DMS153 (cell line): ENCODE measurements at regions not wholly inside any gene's neighbourhood (a gene's known extent, or its start where the extent isn't known, plus 50 kb on each side); places are given as distances from the start of the nearest gene placed in this dataset.
"Not testable (repeated sequence)": the region's sequence is repeated elsewhere in the genome, so short reads cannot be mapped to it uniquely, and the experiment has no call there.

Source experiments
- DNase-seq: peaks from one replicate; lab custom pipeline; 2025; lab: John Stamatoyannopoulos, UW

DNA sequence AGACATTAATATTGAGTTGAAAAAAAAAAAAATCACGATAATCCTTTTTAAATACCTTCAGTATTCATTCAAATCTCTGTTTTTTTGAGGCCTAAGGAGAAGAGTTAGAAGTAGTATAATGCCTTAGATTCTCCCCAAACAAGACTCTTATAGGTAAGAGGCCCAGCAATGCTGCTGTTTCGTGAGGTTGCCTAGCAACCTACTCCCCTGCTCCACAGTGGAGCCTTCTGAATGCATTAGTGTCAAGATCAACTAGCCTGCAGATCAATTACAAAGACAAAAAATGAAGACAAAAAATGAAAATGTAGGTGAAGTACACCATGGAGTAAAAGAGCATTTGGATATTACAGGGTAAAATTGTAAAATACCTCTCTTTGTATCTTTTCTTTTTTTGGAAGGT, 229.8 kb upstream of the LUZP2 start:
- no peak for DNase-seq

- no peak for DNase-seq
These were observed 225.1 kb upstream of the LUZP2 start for GRCh38 chr11:24271798-24272197.

- DNase-seq: not testable (repeated sequence)
These were observed 222.6 kb upstream of the LUZP2 start for GRCh38 chr11:24274214-24274781.

DNA sequence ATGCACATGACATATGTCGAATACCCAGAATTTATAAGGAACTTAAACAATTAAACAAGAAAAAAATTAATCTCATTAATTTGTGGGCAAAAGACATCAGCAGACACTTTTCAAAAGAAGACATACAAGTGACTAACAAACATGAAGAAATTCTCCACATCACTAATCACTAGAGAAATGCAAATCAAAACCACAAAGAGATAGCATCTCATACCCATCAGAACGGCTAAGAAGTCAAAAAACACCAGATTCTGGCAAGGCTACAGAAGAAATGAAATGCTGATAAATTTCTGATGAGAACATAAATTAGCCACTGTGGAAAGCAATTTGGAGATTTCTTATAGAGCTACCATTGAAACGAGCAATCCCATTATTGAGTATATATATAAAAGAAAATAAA, 210.6 kb upstream of the LUZP2 start:
- DNase-seq: no peak

DNA sequence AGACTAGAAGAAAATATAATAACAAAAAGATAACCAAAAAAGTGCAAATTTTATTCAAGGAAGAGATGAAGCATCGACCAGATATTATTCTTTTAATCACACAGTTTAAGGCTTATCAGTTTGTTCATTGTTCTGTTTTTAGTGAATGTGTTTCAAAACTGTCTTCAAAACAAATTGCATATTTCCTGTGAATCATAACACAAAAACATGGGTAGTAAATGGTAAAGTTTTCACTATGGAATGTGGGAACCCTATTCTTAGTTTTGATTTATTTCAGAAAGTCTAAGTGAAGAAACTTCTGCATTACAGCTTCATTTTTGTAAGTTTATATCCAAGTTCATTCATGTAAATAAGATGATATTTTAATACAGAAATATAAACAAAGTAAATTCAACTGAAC, 207.6 kb upstream of the LUZP2 start:
- DNase-seq: no peak

DNA sequence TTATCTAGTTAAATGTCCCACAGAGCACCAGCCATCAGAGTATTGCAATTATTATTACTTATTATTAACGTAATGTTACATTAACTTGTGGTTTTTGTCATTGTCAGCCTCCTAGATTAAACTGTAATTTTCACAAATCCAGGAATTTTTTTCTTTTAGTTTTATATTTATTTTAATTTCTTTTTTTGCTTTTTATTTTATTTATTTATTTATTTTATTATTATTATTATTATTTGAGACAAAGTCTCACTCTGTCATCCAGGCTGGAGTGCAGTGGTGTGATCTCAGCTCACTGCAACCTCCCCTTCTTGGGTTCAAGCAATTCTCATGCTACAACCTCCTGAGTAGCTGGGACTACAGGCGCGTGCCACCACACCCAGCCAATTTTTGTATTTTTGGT, 202.9 kb upstream of the LUZP2 start:
- no peak for DNase-seq

DNA sequence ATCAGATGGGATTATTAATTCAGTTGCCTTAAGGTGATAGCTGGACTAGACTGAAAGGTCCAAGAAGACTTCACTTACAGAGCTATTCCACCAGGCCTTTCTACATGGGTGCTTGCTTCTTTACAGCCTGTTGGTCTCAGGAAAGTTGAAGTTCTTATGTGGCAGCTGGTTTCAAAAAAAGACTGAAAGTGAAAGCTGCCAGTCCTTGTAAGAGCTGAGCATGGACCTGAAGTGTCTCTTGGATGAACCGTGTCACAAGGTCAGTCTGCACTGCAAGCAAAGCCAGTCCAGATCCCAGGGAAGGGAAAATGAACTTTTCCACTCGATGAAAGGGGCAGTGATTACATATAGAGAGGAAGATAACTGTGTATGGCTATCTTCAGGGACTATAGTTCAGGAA, 201.5 kb upstream of the LUZP2 start:
- no peak for DNase-seq

GRCh38 chr11:24297461-24297860, 199.4 kb upstream of the LUZP2 start:
- no peak for DNase-seq

DNA sequence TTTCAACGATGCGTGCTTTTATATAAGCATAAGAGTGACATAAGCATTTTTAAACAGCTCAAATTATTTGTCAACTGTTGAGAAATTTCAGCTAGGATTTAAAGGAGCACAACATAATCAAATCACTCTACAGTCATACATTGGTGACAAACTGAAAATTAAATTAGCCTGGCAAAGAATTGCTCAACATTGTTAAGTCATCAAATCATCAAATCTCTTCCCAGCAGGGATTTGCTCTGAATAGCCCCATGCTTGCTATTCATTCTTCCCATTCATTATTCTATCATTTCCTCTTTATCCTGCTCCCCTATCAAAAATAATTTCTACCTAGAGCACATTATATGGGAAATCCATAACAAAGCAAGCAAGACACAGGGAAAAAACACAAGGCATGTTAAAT, 198.7 kb upstream of the LUZP2 start:
- DNase-seq: no peak

DNA sequence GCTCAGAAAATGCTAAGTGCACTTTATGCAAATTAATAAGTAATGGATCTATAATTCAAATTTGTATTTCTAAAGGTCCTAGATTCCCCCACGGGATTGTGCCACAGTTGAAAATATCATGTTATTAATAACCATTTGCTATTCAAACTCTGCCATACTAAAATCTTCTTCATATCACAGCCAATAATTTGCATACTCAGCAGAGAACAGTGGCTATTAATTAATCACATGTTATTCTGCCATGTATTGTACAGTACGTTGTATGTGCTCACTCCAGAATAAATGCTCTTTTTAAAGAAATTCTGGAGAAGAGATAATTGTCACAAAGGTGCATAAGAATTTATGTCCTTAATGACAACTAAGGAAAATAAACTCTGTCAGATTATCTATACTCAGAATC, 184.9 kb upstream of the LUZP2 start:
- no peak for DNase-seq

- DNase-seq: no peak
These were observed 184.2 kb upstream of the LUZP2 start for GRCh38 chr11:24312464-24313238.

- DNase-seq: no peak
These were observed 175.6 kb upstream of the LUZP2 start for GRCh38 chr11:24321229-24321628.

GRCh38 chr11:24324211-24324610, 172.6 kb upstream of the LUZP2 start:
- DNase-seq: no peak

DNA sequence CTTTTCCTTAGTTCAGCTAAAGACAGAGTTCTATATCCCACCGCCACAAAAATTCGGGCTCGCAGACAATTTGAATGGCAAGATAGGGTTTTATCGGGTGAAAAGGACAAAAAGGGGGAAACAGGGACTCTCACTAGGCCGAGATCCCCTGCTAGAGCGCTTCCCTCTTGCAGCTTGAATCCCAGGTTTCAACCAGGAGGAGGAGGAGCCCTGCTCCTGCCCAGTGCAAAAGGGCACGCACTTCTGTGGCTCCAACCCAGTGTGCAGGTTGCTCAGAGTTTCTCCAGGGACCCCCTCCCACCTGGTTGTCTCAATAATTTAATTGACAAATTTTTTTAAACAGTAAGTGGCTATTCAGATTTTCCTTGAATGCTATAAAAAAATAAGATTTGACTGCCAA, 152.6 kb upstream of the LUZP2 start:
- DNase-seq: no peak

- DNase-seq: no peak
These were observed 147.9 kb upstream of the LUZP2 start for GRCh38 chr11:24348908-24349307.

- DNase-seq: no peak
These were observed 145.7 kb upstream of the LUZP2 start for GRCh38 chr11:24351179-24351578.

DNA sequence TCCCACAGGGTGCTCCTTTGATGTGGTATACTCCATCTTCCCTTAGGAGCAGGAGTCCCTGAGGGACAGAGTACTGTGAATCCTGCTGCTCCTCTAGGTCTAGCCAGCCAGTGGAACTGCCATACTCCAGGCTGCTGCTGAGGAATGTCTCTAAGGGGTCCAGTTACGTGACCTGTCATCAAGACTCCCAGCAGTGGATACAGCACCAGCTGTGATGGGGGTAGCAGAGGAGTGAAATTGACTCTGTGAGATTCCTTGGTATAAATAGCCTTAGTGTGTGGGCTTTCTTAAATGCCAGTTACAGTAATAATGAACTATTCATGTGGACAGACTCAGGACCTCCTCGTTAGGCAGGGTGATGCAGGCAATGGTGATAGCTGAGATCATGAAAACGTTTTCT, 140.4 kb upstream of the LUZP2 start:
- DNase-seq: no peak

DNA sequence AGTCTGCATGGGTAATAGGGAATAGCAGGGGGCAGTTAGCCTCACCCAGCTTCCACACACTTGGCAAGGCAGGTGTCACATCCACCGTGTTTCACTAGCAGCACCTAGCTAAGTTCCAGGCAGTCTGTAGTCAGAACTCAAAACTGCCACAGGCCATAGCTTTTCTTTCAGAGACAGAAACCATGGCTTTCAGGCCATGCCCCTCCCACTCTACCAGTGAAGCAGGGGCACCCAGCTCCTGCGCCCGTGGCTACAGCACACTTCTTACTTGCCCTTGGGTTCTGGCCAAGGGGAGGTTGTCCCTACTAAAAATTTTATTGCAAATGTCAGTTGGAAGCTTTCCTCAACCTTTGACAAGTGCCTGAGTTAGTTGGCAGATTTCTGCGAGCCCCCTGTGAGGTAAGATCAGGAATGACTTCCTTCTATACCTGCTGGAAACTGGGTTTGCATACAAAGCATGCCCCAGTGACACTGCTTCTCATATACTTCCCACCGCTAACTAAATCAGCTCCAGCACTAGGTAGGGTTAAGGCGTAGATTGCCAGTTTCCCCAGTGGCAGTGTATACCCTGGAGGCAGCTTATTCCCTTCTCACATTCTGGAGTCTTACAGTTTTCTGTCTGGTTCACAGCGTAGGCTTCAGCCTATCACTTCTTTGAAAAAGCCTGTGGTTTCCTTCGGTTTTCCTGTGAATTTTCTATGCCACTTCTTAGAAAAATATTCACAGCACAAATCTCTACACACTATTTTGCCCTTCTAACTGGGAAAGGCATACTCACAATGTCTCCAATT, 139.0 kb upstream of the LUZP2 start:
- DNase-seq: no peak

GRCh38 chr11:24372491-24372890, 124.4 kb upstream of the LUZP2 start:
- no peak for DNase-seq

DNA sequence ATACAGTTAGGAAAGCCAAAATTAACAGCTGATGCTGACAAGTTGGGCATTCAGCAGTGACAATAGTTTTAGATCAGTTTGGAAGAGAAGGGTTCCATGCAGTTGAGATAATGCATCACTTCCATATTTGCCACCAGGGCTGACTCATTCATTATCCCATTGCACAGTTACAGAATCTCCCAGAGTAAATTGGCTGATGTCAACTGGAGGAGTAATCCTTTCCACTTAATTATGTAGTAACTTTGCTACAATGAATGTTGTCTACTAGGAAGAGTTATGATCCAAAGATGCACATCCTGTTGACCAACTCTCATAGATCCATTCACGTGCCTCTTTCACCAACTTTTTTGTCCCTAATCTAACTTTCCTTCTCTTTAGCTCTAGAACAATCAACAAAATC, 123.3 kb upstream of the LUZP2 start:
- no peak for DNase-seq

DNA sequence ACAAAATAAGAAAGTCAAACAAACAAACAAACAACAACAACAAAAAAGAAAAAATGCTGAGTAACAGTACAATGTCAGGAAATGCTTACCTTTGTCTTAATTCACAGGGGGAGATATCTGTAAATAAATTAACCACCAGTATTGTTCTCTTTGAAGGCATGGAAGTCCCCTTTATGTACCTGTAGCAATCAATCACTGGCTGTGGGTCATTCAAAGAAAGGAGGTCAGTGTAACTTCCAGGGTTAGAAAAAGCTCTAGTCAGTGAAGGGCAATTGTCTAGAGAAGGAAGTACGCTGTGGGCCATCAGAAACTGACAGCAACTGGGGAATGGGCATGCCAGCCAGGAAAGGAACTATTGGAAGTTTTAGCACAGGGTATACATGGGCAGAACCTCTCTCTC, 121.5 kb upstream of the LUZP2 start:
- no peak for DNase-seq

- no peak for DNase-seq
These were observed 120.9 kb upstream of the LUZP2 start for GRCh38 chr11:24375931-24376330.

- no peak for DNase-seq
These were observed 113.7 kb upstream of the LUZP2 start for GRCh38 chr11:24383137-24383536.
